ENCODE measurements at regions not wholly inside any gene's neighbourhood (a gene's known extent, or its start where the extent isn't known, plus 50 kb on each side); places are given as distances from the start of the nearest gene placed in this dataset.

DNA sequence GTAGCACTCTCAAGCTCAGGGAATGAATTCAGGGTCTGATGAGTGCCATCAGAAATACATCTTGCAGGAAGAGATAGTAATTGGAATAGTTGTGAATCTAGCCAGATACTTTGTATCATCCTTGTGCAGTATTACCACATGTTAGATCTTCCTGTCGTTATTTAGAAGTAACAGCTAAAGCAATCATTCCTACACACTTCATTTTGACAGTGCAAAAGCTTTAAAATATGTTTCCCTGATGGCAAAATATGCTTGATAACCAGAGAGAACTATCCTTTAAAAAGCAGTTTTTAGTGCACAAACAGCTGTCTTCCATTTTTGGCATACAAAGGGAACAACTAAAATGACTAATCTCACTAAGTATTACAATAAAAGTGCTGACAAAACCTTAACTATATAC is 149.5 kb upstream of the SLC38A2 start:
- H3K27me3 ChIP-seq (replicated peaks; ENCODE audit: control insufficient read depth, insufficient read depth, low read length) = no peaks in the 10 kb centered on the region
- intact Hi-C loops (cut with micrococcal nuclease; ENCODE audit: unreplicated experiment) = loop anchor here (5.0 kb wide), 1 partner anchor 150 kb away; the partner anchor contains the start of gene SLC38A2
- no peak overlapping the region for H3K4me3 ChIP-seq (ENCODE audit: low read depth, low read length)
- TF ChIP-seq, protein P1, sequence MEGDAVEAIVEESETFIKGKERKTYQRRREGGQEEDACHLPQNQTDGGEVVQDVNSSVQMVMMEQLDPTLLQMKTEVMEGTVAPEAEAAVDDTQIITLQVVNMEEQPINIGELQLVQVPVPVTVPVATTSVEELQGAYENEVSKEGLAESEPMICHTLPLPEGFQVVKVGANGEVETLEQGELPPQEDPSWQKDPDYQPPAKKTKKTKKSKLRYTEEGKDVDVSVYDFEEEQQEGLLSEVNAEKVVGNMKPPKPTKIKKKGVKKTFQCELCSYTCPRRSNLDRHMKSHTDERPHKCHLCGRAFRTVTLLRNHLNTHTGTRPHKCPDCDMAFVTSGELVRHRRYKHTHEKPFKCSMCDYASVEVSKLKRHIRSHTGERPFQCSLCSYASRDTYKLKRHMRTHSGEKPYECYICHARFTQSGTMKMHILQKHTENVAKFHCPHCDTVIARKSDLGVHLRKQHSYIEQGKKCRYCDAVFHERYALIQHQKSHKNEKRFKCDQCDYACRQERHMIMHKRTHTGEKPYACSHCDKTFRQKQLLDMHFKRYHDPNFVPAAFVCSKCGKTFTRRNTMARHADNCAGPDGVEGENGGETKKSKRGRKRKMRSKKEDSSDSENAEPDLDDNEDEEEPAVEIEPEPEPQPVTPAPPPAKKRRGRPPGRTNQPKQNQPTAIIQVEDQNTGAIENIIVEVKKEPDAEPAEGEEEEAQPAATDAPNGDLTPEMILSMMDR (IDR thresholded peaks at IDR 0.05; ENCODE audit: insufficient read depth in 1 of 2, low read depth in 1 of 2, low read length in 1 of 2, severe bottlenecking in 1 of 2, unreplicated experiment in 1 of 2) = no peak
- Mint-ChIP-seq H3K36me3 (ENCODE audit: insufficient read depth, unreplicated experiment) (no peaks in the 10 kb centered on the region), H3K4me3 (ENCODE audit: unreplicated experiment) (no peak overlapping the region), H3K27me3 (ENCODE audit: insufficient read depth, unreplicated experiment) (no peaks in the 10 kb centered on the region), H3K27ac (ENCODE audit: unreplicated experiment) (no peak overlapping the region), H3K4me1 (ENCODE audit: low read depth, unreplicated experiment) (peaks cover 39% of the 10 kb centered on the region), H3K9me3 (ENCODE audit: unreplicated experiment) (no peaks in the 10 kb centered on the region)
- DNase-seq = no peak
- no TSS peak for BruUV-seq (replicated peaks)
- no peaks in the 10 kb centered on the region for H3K9me3 ChIP-seq
- ChIA-PET POLR2A (no interaction called here), CTCF (no interaction called here)
- peaks cover 34% of the 10 kb centered on the region for H3K4me1 ChIP-seq
- no peaks in the 10 kb centered on the region for H3K36me3 ChIP-seq (ENCODE audit: control insufficient read depth, insufficient read depth, low read length)

DNA sequence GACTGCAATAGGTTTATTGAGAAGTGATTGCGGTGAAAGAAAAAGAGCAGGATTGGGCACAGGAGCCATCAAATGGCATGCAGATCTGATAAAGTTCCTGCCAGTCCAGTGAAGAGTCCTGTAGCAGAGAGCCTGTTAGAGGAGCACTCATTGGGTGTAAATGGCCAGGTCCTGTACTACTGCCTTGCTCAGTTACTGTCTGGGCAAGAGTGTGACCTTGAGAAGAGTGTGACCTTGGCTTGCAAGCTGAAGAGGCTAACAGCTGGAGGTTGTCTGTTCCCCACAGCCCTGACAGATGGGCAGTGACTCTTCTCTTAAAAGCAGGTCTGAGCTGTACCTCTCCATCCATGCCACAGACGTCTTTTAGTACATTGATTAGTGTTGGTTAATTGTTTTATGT is 148.6 kb upstream of the SLC38A2 start:
- no peaks in the 10 kb centered on the region for H3K36me3 ChIP-seq (ENCODE audit: control insufficient read depth, insufficient read depth, low read length)
- TF ChIP-seq, protein P1 (IDR thresholded peaks at IDR 0.05; ENCODE audit: insufficient read depth in 1 of 2, low read depth in 1 of 2, low read length in 1 of 2, severe bottlenecking in 1 of 2, unreplicated experiment in 1 of 2) = no peak
- DNase-seq = no peak
- Mint-ChIP-seq H3K9me3 (ENCODE audit: unreplicated experiment) (no peaks in the 10 kb centered on the region), H3K36me3 (ENCODE audit: insufficient read depth, unreplicated experiment) (no peaks in the 10 kb centered on the region), H3K4me3 (ENCODE audit: unreplicated experiment) (no peak overlapping the region), H3K27ac (ENCODE audit: unreplicated experiment) (peak overlapping the region; percentile 25), H3K4me1 (ENCODE audit: low read depth, unreplicated experiment) (peaks cover 40% of the 10 kb centered on the region), H3K27me3 (ENCODE audit: insufficient read depth, unreplicated experiment) (no peaks in the 10 kb centered on the region)
- intact Hi-C loops (cut with micrococcal nuclease; ENCODE audit: unreplicated experiment) = loop anchor here (5.0 kb wide), 1 partner anchor 149 kb away; the partner anchor contains the start of gene SLC38A2
- H3K9me3 ChIP-seq = no peaks in the 10 kb centered on the region
- H3K4me1 ChIP-seq = peaks cover 34% of the 10 kb centered on the region
- H3K4me3 ChIP-seq (ENCODE audit: low read depth, low read length) = no peak overlapping the region
- ChIA-PET POLR2A (no interaction called here), CTCF (no interaction called here)
- H3K27me3 ChIP-seq (replicated peaks; ENCODE audit: control insufficient read depth, insufficient read depth, low read length) = no peaks in the 10 kb centered on the region
- no TSS peak for BruUV-seq (replicated peaks)

DNA sequence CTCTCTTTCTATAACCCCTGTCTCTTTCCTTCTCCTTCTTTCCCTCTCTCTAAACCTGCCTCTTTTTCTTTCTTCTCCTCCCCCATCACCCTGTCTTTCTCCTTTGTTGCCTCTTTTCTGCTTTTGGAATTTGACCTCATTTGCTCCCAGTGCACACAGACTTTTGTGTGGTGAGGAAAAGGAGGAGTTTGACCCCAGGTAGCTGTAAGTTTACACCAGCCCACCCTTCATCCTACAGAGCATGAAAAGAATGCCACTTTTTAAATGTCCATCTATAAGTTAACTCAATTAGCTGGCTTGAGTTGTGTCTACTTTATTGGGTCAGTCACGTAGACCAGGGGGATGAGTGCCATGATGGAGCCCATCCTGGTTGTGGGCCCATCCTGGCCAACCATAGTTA is 146.8 kb upstream of the SLC38A2 start:
- DNase-seq = peak in 1 of 2 experiments; percentile 25
- Mint-ChIP-seq H3K4me3 (ENCODE audit: unreplicated experiment) (peak overlapping the region; percentile 45), H3K27me3 (ENCODE audit: insufficient read depth, unreplicated experiment) (no peaks in the 10 kb centered on the region), H3K4me1 (ENCODE audit: low read depth, unreplicated experiment) (peaks cover 29% of the 10 kb centered on the region), H3K36me3 (ENCODE audit: insufficient read depth, unreplicated experiment) (no peaks in the 10 kb centered on the region), H3K27ac (ENCODE audit: unreplicated experiment) (peak overlapping the region; percentile 37), H3K9me3 (ENCODE audit: unreplicated experiment) (peaks cover 11% of the 10 kb centered on the region)
- Histone ChIP-seq H3K36me3 (ENCODE audit: control insufficient read depth, insufficient read depth, low read length) (no peaks in the 10 kb centered on the region), H3K27me3 (replicated peaks; ENCODE audit: control insufficient read depth, insufficient read depth, low read length) (no peaks in the 10 kb centered on the region), H3K9me3 (no peaks in the 10 kb centered on the region), H3K4me1 (peaks cover 31% of the 10 kb centered on the region), H3K4me3 (ENCODE audit: low read depth, low read length) (no peak overlapping the region)
- TF ChIP-seq, protein P1 (IDR thresholded peaks at IDR 0.05; ENCODE audit: insufficient read depth in 1 of 2, low read depth in 1 of 2, low read length in 1 of 2, severe bottlenecking in 1 of 2, unreplicated experiment in 1 of 2) = no peak
- POLR2A ChIA-PET = no interaction called here
- intact Hi-C loops (cut with micrococcal nuclease; ENCODE audit: unreplicated experiment) = loop anchor here (2.0 kb wide), 1 partner anchor 25 kb away; no protein-coding TSS in a partner anchor
- CTCF ChIA-PET = no interaction called here
- no TSS peak for BruUV-seq (replicated peaks)
